Right lobe of liver (tissue), 6 donors: ENCODE measurements at regions not wholly inside any gene's neighbourhood (a gene's known extent, or its start where the extent isn't known, plus 50 kb on each side); places are given as distances from the start of the nearest gene placed in this dataset.

ENCODE experiments used
- ATAC-seq, 4 donors: fragments of 200-7000 bp; cut with Tn5 transposase; one replicate each; pipeline ENCODE4 v1.9.1; 2020; ENCODE audit warnings: mild to moderate bottlenecking in 4 of 4, moderate library complexity in 4 of 4
- DNase-seq, 3 donors: peaks; one replicate each; pipeline ENCODE4 v3.0.0-alpha.2; 2020
- H3K27ac ChIP-seq, 3 donors: fragments of 200-600 bp; one replicate each; pipeline ENCODE4 v1.8.0; 2022
- H3K27me3 ChIP-seq, 2 donors: fragments of 200-600 bp; one replicate each; pipeline ENCODE4 v1.8.0; 2022
- H3K36me3 ChIP-seq, 4 donors: fragments of 200-600 bp; sonication (generic) in 1 of 4; one replicate each; pipeline versions ENCODE4 v1.5.1 to v1.8.0; 2017 to 2022; ENCODE audit warnings: control low read depth in 1 of 4
- H3K4me1 ChIP-seq, 4 donors: fragments of 200-600 bp; sonication (generic) in 1 of 4; one replicate each; pipeline versions ENCODE4 v1.5.1 to v1.8.0; 2017 to 2022; ENCODE audit warnings: control low read depth in 1 of 4
- H3K4me3 ChIP-seq, 3 donors: fragments of 200-600 bp; one replicate each; pipeline ENCODE4 v1.8.0; 2022
- H3K9me3 ChIP-seq, 4 donors: fragments of 200-600 bp; sonication (generic) in 1 of 4; one replicate each; pipeline versions ENCODE4 v1.5.1 to v1.8.0; 2017 to 2022; ENCODE audit warnings: control low read depth in 1 of 4
- CTCF ChIP-seq, 4 donors: fragments of 200-600 bp in 3 of 4; fragments of 450-650 bp in 1 of 4; IDR thresholded peaks; one replicate each; pipeline versions ENCODE4 v1.5.1 to v1.8.0; 2016 to 2022; ENCODE audit warnings: antibody characterized with exemption in 4 of 4, mild to moderate bottlenecking in 2 of 4
- POLR2A ChIP-seq: fragments of 450-650 bp; IDR thresholded peaks from one replicate; pipeline ENCODE4 v1.6.1; 2017; ENCODE audit warnings: antibody characterized with exemption, mild to moderate bottlenecking
- WGBS: methylation state at CpG from one replicate; pipeline ENCODE4 v1.1.6; 2018; ENCODE audit warnings: low coverage, low lambda C conversion rate; ENCODE audit not compliant: insufficient coverage; ENCODE audit errors: missing lambda C conversion rate; 5-methylcytosine and 5-hydroxymethylcytosine counted together
- intact Hi-C, 2 donors: fragments of 100-400 bp; cut with DNase I; formaldehyde crosslinking; loops; one replicate each; pipeline versions ENCODE4 v1.11.2 to v1.14.1; 2022
- donor health status: DM: no; HTN: yes; CAD: no.
- donor health status: DM: no; HTN: no; CAD: no.
- donor health status: DM: no; HTN: no; CAD: no.
- donor health status: DM: no; HTN: yes; CAD: no.
- donor health status: DM: no; HTN: yes; CAD: no.

GRCh38 chr2:118766871-118767270 lies 80.6 kb downstream of the EN1 start:
- 11% methylated on average over 6 of the region's 6 CpGs for WGBS
- no peaks in the 10 kb centered on the region for H3K27me3 ChIP-seq

GRCh38 chr2:118764855-118765254 lies 82.6 kb downstream of the EN1 start:
- Histone ChIP-seq H3K27me3 (no peaks in the 10 kb centered on the region), H3K4me1 (no peaks in the 10 kb centered on the region), H3K27ac (no peak overlapping the region), H3K36me3 (no peaks in the 10 kb centered on the region), H3K9me3 (no peaks in the 10 kb centered on the region), H3K4me3 (no peak overlapping the region)
- intact Hi-C loops = no loop called here
- ATAC-seq = no peak
- TF ChIP-seq POLR2A (no peak), CTCF (IDR thresholded peaks at IDR 0.05) (no peak)
- WGBS = 77% methylated on average over 4 of the region's 4 CpGs
- no peak for DNase-seq

More at GRCh38 chr2:118766871-118767270, 80.6 kb downstream of the EN1 start:
- ATAC-seq = no peak
- DNase-seq = no peak
- no peaks in the 10 kb centered on the region for H3K4me1 ChIP-seq
- H3K4me3 ChIP-seq = no peak overlapping the region
- intact Hi-C loops = no loop called here
- no peak overlapping the region for H3K27ac ChIP-seq
- no peak for TF ChIP-seq POLR2A
- no peak for TF ChIP-seq CTCF (IDR thresholded peaks at IDR 0.05)
- no peaks in the 10 kb centered on the region for H3K9me3 ChIP-seq
- no peaks in the 10 kb centered on the region for H3K36me3 ChIP-seq

DNA sequence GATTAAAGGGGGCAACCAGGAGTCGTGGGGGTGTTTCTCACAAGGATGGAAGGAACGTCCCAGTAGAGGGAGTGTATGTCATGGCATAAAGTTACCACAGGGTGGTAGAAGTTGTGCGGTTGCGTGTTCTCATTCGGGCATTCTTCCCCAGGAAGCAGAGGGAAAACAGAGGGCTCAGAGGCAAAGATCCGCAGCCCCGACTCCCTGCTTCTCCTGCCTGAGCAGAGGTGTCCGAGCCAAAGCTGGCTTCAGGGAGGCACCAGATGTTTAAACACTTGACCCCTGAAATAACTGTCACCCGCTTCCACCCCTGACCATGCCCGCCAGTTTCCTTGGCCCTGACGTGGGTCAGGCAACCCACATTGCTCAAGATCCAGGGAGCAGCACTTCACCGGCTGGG lies 83.7 kb downstream of the EN1 start:
- Histone ChIP-seq H3K9me3 (no peaks in the 10 kb centered on the region), H3K4me3 (no peak overlapping the region), H3K4me1 (no peaks in the 10 kb centered on the region), H3K27ac (no peak overlapping the region), H3K27me3 (no peaks in the 10 kb centered on the region), H3K36me3 (no peaks in the 10 kb centered on the region)
- 6% methylated on average over 9 of the region's 12 CpGs for WGBS
- DNase-seq (no peak), ATAC-seq (peak; percentile 63 to 82 (median 76))
- TF ChIP-seq POLR2A (no peak), CTCF (IDR thresholded peaks at IDR 0.05) (peak in 2 of 4 donors; percentile 27 to 38)
- intact Hi-C loops = no loop called here

- no peak overlapping the region for H3K27ac ChIP-seq
- no peak for TF ChIP-seq CTCF (IDR thresholded peaks at IDR 0.05)
- no peak for TF ChIP-seq POLR2A
- H3K36me3 ChIP-seq = no peaks in the 10 kb centered on the region
- H3K27me3 ChIP-seq = no peaks in the 10 kb centered on the region
- no peak for DNase-seq
- H3K4me3 ChIP-seq = no peak overlapping the region
- H3K9me3 ChIP-seq = no peaks in the 10 kb centered on the region
- intact Hi-C loops = no loop called here
- 60% methylated on average over 1 of the region's 3 CpGs for WGBS
- H3K4me1 ChIP-seq = no peaks in the 10 kb centered on the region
- no peak for ATAC-seq
Measured at GRCh38 chr2:118762290-118762689, 85.2 kb downstream of the EN1 start.

DNA sequence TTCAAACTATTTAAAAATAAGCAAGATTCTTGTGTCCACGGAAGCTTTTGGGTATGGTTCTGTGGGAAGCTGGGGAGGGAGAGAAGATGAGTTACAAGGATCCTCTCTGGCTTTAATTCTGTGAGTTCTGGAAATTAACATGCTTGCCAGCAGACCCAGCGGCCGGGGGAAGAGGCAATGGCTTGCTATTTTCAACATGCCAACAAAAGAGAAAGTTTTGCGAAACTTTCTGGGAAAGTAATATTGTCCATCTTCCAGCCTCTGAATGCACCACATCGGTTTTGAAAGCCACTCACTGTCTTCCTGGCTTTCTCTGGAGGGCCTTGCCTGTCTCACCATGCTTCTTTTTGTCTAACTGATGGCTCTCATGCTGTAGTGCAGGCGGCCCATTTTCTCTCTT lies 85.7 kb downstream of the EN1 start:
- 63% methylated on average over 3 of the region's 6 CpGs for WGBS
- no peak overlapping the region for H3K4me3 ChIP-seq
- ATAC-seq (no peak), DNase-seq (no peak)
- no peak overlapping the region for H3K27ac ChIP-seq
- no peaks in the 10 kb centered on the region for H3K27me3 ChIP-seq
- intact Hi-C loops = no loop called here
- H3K4me1 ChIP-seq = no peaks in the 10 kb centered on the region
- no peaks in the 10 kb centered on the region for H3K9me3 ChIP-seq
- no peak for TF ChIP-seq CTCF (IDR thresholded peaks at IDR 0.05)
- TF ChIP-seq POLR2A = no peak
- no peaks in the 10 kb centered on the region for H3K36me3 ChIP-seq
